DMS153 (cell line): ENCODE measurements at regions not wholly inside any gene's neighbourhood (a gene's known extent, or its start where the extent isn't known, plus 50 kb on each side); places are given as distances from the start of the nearest gene placed in this dataset.

Experiments
- DNase-seq: peaks from one replicate; lab custom pipeline; 2025; lab: John Stamatoyannopoulos, UW

- no peak for DNase-seq
Measured at GRCh38 chr2:236935083-236935482, 150.6 kb upstream of the COPS8 start.

GRCh38 chr2:236935631-236936445 is 149.9 kb upstream of the COPS8 start:
- no peak for DNase-seq

GRCh38 chr2:236936446-236936940 is 149.2 kb upstream of the COPS8 start:
- no peak for DNase-seq

GRCh38 chr2:236938126-236938525 is 147.6 kb upstream of the COPS8 start:
- no peak for DNase-seq

- no peak for DNase-seq
Measured at GRCh38 chr2:236939271-236939670, 146.4 kb upstream of the COPS8 start.

GRCh38 chr2:236939721-236940231 is 145.9 kb upstream of the COPS8 start:
- peak; percentile 85 for DNase-seq

GRCh38 chr2:236940497-236940896 is 145.2 kb upstream of the COPS8 start:
- DNase-seq: no peak

- no peak for DNase-seq
Measured at GRCh38 chr2:236940916-236941520, 144.7 kb upstream of the COPS8 start.

GRCh38 chr2:236941551-236941950 is 144.1 kb upstream of the COPS8 start:
- no peak for DNase-seq

GRCh38 chr2:236942554-236942953 is 143.1 kb upstream of the COPS8 start:
- DNase-seq: no peak

- DNase-seq: no peak
Measured at GRCh38 chr2:236943068-236943467, 142.6 kb upstream of the COPS8 start.

- no peak for DNase-seq
Measured at GRCh38 chr2:236943841-236944513, 141.7 kb upstream of the COPS8 start.

GRCh38 chr2:236944561-236944960 is 141.1 kb upstream of the COPS8 start:
- DNase-seq: no peak

GRCh38 chr2:236945431-236946016 is 140.2 kb upstream of the COPS8 start:
- DNase-seq: no peak

GRCh38 chr2:236946871-236947270 is 138.8 kb upstream of the COPS8 start:
- DNase-seq: no peak

- DNase-seq: no peak
Measured at GRCh38 chr2:236947294-236947693, 138.4 kb upstream of the COPS8 start.

GRCh38 chr2:236947896-236948295 is 137.8 kb upstream of the COPS8 start:
- no peak for DNase-seq

GRCh38 chr2:236949089-236949905 is 136.4 kb upstream of the COPS8 start:
- no peak for DNase-seq

- no peak for DNase-seq
Measured at GRCh38 chr2:236951830-236952475, 133.7 kb upstream of the COPS8 start.

- DNase-seq: no peak
Measured at GRCh38 chr2:236954641-236955040, 131.0 kb upstream of the COPS8 start.

GRCh38 chr2:236955521-236956030 is 130.1 kb upstream of the COPS8 start:
- no peak for DNase-seq
